ENCODE measurements at regions not wholly inside any gene's neighbourhood (a gene's known extent, or its start where the extent isn't known, plus 50 kb on each side); places are given as distances from the start of the nearest gene placed in this dataset.

DNA sequence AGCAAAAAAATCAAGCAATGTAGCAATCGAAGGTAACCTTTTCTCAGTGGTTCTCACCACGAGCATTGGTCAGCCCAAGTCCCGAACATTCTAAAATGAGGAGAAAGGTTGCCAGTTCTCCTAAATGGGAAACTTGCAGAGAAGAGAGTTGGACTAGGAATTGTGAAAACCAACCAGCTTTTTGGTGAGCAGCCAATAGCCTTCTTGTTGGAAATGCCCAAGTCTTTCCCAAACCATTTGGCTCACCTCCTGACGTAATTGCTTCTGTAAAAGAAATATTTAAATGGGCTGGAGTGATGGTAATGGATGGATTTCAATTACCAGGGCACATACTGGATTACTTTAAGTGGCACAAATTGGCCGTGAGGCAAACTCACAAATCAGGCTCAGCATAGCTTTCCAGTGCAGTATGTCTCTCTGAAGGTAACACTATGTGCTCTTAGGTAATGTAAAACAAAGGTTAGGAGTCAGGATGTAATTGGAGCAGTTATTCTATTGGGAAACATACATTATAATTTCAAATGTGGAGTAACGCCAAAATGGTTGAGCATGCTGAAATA, 423.2 kb downstream of the KLF5 start (continued):
- TF ChIP-seq, protein P1, sequence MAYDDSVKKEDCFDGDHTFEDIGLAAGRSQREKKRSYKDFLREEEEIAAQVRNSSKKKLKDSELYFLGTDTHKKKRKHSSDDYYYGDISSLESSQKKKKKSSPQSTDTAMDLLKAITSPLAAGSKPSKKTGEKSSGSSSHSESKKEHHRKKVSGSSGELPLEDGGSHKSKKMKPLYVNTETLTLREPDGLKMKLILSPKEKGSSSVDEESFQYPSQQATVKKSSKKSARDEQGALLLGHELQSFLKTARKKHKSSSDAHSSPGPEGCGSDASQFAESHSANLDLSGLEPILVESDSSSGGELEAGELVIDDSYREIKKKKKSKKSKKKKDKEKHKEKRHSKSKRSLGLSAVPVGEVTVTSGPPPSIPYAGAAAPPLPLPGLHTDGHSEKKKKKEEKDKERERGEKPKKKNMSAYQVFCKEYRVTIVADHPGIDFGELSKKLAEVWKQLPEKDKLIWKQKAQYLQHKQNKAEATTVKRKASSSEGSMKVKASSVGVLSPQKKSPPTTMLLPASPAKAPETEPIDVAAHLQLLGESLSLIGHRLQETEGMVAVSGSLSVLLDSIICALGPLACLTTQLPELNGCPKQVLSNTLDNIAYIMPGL (CRISPR knock-in tag; IDR thresholded peaks at IDR 0.05): no peak
- TF ChIP-seq, protein P2, sequence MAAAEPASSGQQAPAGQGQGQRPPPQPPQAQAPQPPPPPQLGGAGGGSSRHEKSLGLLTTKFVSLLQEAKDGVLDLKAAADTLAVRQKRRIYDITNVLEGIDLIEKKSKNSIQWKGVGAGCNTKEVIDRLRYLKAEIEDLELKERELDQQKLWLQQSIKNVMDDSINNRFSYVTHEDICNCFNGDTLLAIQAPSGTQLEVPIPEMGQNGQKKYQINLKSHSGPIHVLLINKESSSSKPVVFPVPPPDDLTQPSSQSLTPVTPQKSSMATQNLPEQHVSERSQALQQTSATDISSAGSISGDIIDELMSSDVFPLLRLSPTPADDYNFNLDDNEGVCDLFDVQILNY (CRISPR knock-in tag; IDR thresholded peaks at IDR 0.05): no peak
- TF ChIP-seq, protein P3, sequence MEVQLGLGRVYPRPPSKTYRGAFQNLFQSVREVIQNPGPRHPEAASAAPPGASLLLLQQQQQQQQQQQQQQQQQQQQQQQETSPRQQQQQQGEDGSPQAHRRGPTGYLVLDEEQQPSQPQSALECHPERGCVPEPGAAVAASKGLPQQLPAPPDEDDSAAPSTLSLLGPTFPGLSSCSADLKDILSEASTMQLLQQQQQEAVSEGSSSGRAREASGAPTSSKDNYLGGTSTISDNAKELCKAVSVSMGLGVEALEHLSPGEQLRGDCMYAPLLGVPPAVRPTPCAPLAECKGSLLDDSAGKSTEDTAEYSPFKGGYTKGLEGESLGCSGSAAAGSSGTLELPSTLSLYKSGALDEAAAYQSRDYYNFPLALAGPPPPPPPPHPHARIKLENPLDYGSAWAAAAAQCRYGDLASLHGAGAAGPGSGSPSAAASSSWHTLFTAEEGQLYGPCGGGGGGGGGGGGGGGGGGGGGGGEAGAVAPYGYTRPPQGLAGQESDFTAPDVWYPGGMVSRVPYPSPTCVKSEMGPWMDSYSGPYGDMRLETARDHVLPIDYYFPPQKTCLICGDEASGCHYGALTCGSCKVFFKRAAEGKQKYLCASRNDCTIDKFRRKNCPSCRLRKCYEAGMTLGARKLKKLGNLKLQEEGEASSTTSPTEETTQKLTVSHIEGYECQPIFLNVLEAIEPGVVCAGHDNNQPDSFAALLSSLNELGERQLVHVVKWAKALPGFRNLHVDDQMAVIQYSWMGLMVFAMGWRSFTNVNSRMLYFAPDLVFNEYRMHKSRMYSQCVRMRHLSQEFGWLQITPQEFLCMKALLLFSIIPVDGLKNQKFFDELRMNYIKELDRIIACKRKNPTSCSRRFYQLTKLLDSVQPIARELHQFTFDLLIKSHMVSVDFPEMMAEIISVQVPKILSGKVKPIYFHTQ (CRISPR knock-in tag; IDR thresholded peaks at IDR 0.05): no peak
- TF ChIP-seq ZNF219 (CRISPR knock-in tag; IDR thresholded peaks at IDR 0.05; ENCODE audit: borderline replicate concordance) (no peak), CREM (CRISPR knock-in tag; IDR thresholded peaks at IDR 0.05) (no peak), FOXJ3 (CRISPR knock-in tag; IDR thresholded peaks at IDR 0.05; ENCODE audit: borderline replicate concordance) (no peak), MYBL2 (CRISPR knock-in tag; IDR thresholded peaks at IDR 0.05) (no peak)
- TF ChIP-seq, protein P4, sequence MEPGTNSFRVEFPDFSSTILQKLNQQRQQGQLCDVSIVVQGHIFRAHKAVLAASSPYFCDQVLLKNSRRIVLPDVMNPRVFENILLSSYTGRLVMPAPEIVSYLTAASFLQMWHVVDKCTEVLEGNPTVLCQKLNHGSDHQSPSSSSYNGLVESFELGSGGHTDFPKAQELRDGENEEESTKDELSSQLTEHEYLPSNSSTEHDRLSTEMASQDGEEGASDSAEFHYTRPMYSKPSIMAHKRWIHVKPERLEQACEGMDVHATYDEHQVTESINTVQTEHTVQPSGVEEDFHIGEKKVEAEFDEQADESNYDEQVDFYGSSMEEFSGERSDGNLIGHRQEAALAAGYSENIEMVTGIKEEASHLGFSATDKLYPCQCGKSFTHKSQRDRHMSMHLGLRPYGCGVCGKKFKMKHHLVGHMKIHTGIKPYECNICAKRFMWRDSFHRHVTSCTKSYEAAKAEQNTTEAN (CRISPR knock-in tag; IDR thresholded peaks at IDR 0.05): no peak
- TF ChIP-seq, protein P5, sequence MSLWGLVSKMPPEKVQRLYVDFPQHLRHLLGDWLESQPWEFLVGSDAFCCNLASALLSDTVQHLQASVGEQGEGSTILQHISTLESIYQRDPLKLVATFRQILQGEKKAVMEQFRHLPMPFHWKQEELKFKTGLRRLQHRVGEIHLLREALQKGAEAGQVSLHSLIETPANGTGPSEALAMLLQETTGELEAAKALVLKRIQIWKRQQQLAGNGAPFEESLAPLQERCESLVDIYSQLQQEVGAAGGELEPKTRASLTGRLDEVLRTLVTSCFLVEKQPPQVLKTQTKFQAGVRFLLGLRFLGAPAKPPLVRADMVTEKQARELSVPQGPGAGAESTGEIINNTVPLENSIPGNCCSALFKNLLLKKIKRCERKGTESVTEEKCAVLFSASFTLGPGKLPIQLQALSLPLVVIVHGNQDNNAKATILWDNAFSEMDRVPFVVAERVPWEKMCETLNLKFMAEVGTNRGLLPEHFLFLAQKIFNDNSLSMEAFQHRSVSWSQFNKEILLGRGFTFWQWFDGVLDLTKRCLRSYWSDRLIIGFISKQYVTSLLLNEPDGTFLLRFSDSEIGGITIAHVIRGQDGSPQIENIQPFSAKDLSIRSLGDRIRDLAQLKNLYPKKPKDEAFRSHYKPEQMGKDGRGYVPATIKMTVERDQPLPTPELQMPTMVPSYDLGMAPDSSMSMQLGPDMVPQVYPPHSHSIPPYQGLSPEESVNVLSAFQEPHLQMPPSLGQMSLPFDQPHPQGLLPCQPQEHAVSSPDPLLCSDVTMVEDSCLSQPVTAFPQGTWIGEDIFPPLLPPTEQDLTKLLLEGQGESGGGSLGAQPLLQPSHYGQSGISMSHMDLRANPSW (CRISPR knock-in tag; conservative IDR thresholded peaks at IDR 0.05; ENCODE audit: low read depth): no peak
- TF ChIP-seq, protein P6, sequence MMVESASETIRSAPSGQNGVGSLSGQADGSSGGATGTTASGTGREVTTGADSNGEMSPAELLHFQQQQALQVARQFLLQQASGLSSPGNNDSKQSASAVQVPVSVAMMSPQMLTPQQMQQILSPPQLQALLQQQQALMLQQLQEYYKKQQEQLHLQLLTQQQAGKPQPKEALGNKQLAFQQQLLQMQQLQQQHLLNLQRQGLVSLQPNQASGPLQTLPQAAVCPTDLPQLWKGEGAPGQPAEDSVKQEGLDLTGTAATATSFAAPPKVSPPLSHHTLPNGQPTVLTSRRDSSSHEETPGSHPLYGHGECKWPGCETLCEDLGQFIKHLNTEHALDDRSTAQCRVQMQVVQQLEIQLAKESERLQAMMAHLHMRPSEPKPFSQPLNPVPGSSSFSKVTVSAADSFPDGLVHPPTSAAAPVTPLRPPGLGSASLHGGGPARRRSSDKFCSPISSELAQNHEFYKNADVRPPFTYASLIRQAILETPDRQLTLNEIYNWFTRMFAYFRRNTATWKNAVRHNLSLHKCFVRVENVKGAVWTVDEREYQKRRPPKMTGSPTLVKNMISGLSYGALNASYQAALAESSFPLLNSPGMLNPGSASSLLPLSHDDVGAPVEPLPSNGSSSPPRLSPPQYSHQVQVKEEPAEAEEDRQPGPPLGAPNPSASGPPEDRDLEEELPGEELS (CRISPR knock-in tag; IDR thresholded peaks at IDR 0.05): no peak

DNA sequence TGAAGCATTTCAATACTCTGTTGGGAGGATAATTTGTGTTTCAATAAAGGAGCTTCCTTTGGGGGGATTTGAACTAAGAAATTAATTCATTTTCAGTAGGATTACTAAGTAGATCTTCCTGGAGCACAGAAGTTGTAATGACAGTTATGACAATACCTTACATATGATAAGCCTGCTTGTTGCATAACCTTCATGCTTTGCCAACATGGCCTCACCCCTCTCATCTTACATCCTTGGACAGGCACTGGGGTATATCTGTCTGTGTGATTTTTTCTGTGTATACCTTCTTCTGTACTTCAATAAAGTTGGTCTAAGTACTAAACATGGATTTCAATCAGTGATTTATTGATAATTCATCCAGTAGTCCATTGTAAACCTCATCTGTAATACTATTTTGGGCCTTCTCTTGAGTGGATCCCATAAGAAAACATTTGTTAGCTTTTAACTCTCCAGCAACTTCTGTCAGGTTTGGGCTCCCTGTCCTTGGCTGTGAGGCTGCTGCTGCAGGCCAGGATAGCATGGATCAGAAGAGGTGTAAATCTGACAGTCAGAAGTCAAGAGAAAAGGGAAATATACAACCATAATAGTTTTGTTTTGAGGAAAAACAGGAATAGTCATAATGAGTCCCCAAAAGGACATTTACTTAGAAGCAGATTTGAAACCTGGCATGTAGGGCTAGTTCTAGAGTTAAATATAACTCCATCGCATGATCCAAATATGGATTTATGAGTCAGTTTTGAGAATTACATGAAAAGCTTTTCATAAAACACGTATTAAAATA, 422.2 kb downstream of the KLF5 start:
- no peaks in the 10 kb centered on the region for H3K36me3 Mint-ChIP-seq
- H3K4me3 Mint-ChIP-seq: no peak overlapping the region
- H3K27ac Mint-ChIP-seq: no peak overlapping the region
- H3K4me1 Mint-ChIP-seq: no peaks in the 10 kb centered on the region
- CTCF ChIA-PET: no interaction called here
- ATAC-seq (no peak), DNase-seq (ENCODE audit: low spot score) (no peak)
- POLR2A ChIA-PET: no interaction called here
- H3K9me3 Mint-ChIP-seq: no peaks in the 10 kb centered on the region
- no peaks in the 10 kb centered on the region for H3K27me3 Mint-ChIP-seq (ENCODE audit: low read depth)
- TF ChIP-seq ZNF121 (CRISPR knock-in tag; IDR thresholded peaks at IDR 0.05) (no peak), FOXJ3 (CRISPR knock-in tag; IDR thresholded peaks at IDR 0.05; ENCODE audit: borderline replicate concordance) (no peak), ZNF263 (CRISPR knock-in tag; IDR thresholded peaks at IDR 0.05; ENCODE audit: low read depth) (no peak), ZNF423 (CRISPR knock-in tag; IDR thresholded peaks at IDR 0.05) (no peak), MYBL2 (CRISPR knock-in tag; IDR thresholded peaks at IDR 0.05) (no peak), OVOL2 (CRISPR knock-in tag; IDR thresholded peaks at IDR 0.05; ENCODE audit: borderline replicate concordance) (no peak), RORB (CRISPR knock-in tag; IDR thresholded peaks at IDR 0.05) (no peak)
- TF ChIP-seq, protein P7, sequence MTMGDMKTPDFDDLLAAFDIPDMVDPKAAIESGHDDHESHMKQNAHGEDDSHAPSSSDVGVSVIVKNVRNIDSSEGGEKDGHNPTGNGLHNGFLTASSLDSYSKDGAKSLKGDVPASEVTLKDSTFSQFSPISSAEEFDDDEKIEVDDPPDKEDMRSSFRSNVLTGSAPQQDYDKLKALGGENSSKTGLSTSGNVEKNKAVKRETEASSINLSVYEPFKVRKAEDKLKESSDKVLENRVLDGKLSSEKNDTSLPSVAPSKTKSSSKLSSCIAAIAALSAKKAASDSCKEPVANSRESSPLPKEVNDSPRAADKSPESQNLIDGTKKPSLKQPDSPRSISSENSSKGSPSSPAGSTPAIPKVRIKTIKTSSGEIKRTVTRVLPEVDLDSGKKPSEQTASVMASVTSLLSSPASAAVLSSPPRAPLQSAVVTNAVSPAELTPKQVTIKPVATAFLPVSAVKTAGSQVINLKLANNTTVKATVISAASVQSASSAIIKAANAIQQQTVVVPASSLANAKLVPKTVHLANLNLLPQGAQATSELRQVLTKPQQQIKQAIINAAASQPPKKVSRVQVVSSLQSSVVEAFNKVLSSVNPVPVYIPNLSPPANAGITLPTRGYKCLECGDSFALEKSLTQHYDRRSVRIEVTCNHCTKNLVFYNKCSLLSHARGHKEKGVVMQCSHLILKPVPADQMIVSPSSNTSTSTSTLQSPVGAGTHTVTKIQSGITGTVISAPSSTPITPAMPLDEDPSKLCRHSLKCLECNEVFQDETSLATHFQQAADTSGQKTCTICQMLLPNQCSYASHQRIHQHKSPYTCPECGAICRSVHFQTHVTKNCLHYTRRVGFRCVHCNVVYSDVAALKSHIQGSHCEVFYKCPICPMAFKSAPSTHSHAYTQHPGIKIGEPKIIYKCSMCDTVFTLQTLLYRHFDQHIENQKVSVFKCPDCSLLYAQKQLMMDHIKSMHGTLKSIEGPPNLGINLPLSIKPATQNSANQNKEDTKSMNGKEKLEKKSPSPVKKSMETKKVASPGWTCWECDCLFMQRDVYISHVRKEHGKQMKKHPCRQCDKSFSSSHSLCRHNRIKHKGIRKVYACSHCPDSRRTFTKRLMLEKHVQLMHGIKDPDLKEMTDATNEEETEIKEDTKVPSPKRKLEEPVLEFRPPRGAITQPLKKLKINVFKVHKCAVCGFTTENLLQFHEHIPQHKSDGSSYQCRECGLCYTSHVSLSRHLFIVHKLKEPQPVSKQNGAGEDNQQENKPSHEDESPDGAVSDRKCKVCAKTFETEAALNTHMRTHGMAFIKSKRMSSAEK (CRISPR knock-in tag; IDR thresholded peaks at IDR 0.05; ENCODE audit: borderline replicate concordance): no peak
- TF ChIP-seq, protein P8, sequence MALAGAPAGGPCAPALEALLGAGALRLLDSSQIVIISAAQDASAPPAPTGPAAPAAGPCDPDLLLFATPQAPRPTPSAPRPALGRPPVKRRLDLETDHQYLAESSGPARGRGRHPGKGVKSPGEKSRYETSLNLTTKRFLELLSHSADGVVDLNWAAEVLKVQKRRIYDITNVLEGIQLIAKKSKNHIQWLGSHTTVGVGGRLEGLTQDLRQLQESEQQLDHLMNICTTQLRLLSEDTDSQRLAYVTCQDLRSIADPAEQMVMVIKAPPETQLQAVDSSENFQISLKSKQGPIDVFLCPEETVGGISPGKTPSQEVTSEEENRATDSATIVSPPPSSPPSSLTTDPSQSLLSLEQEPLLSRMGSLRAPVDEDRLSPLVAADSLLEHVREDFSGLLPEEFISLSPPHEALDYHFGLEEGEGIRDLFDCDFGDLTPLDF (CRISPR knock-in tag; IDR thresholded peaks at IDR 0.05): no peak

All from WTC11 (cell line).